Tibial artery (tissue), 4 donors: ENCODE measurements at regions not wholly inside any gene's neighbourhood (a gene's known extent, or its start where the extent isn't known, plus 50 kb on each side); places are given as distances from the start of the nearest gene placed in this dataset.
A peak's percentile ranks its signal among the peaks of the same experiment; 100 is the strongest.

Experiments
- DNase-seq, 2 donors: peaks; one replicate each; pipeline ENCODE4 v3.0.0-alpha.2; 2019
- H3K27ac ChIP-seq, 2 donors: fragments of 200-600 bp; sonication (generic) in 1 of 2; 1 replicate in 1 of 2; 2 replicates in 1 of 2; pipeline ENCODE4 v1.5.1; 2018 to 2019; ENCODE audit warnings: mild to moderate bottlenecking in 1 of 2
- H3K27me3 ChIP-seq, 2 donors: fragments of 200-600 bp; sonication (generic) in 1 of 2; one replicate each; pipeline versions ENCODE4 v1.5.1 to v1.6.0; 2016 to 2019
- H3K36me3 ChIP-seq, 3 donors: fragments of 200-600 bp; sonication (generic) in 2 of 3; one replicate each; pipeline ENCODE4 v1.5.1; 2016 to 2019; ENCODE audit warnings: mild to moderate bottlenecking in 2 of 3
- H3K4me1 ChIP-seq, 4 donors: fragments of 200-600 bp; sonication (generic) in 2 of 4; 1 replicate in 3 of 4; 2 replicates in 1 of 4; pipeline ENCODE4 v1.5.1; 2016 to 2019
- H3K4me3 ChIP-seq, 2 donors: fragments of 200-600 bp; sonication (generic) in 1 of 2; 1 replicate in 1 of 2; 2 replicates in 1 of 2; pipeline ENCODE4 v1.5.1; 2018 to 2019; ENCODE audit warnings: mild to moderate bottlenecking in 2 of 2
- H3K9me3 ChIP-seq, 3 donors: fragments of 200-600 bp; sonication (generic) in 1 of 3; one replicate each; pipeline ENCODE4 v1.5.1; 2016 to 2019
- intact Hi-C: fragments of 100-400 bp; cut with DNase I; formaldehyde crosslinking; loops from one replicate; pipeline ENCODE4 v1.15.0; 2023; ENCODE audit warnings: low total_unique reads
- TF ChIP-seq, protein P1 (sequence below), 2 experiments: fragments of 200-600 bp in 1 of 2; fragments of 450-650 bp in 1 of 2; IDR thresholded peaks; one replicate each; pipeline ENCODE4 v1.5.1; 2017 to 2019; ENCODE audit warnings: antibody characterized with exemption in 2 of 2, mild to moderate bottlenecking in 1 of 2, moderate library complexity in 1 of 2

DNA sequence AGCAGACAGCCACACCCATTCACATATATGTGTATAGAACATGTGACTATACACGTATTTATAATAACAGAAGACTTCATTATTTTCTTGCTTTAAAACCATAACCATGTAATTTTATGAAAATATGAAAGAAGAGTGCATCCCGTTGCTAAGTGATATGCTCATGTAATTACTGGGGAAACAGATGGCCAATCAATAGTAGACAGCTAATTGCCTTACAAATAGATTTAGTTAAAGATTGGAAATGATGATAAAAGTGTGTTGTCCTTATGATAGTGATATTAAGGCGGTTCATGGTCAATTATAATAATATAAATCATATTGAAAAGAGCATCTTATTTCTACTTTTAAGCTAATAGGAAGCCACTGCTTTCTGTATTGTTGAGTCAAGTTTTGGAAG lies 95.9 kb downstream of the RFC3 start:
- no peaks in the 10 kb centered on the region for H3K36me3 ChIP-seq
- H3K4me3 ChIP-seq = no peak overlapping the region
- intact Hi-C loops = no loop called here
- no peaks in the 10 kb centered on the region for H3K4me1 ChIP-seq
- no peaks in the 10 kb centered on the region for H3K9me3 ChIP-seq
- TF ChIP-seq, protein P1, sequence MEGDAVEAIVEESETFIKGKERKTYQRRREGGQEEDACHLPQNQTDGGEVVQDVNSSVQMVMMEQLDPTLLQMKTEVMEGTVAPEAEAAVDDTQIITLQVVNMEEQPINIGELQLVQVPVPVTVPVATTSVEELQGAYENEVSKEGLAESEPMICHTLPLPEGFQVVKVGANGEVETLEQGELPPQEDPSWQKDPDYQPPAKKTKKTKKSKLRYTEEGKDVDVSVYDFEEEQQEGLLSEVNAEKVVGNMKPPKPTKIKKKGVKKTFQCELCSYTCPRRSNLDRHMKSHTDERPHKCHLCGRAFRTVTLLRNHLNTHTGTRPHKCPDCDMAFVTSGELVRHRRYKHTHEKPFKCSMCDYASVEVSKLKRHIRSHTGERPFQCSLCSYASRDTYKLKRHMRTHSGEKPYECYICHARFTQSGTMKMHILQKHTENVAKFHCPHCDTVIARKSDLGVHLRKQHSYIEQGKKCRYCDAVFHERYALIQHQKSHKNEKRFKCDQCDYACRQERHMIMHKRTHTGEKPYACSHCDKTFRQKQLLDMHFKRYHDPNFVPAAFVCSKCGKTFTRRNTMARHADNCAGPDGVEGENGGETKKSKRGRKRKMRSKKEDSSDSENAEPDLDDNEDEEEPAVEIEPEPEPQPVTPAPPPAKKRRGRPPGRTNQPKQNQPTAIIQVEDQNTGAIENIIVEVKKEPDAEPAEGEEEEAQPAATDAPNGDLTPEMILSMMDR (IDR thresholded peaks at IDR 0.05) = no peak
- no peak overlapping the region for H3K27ac ChIP-seq
- no peaks in the 10 kb centered on the region for H3K27me3 ChIP-seq
- DNase-seq = no peak

GRCh38 chr13:33917190-33917589 lies 99.2 kb downstream of the RFC3 start:
- Histone ChIP-seq H3K27me3 (no peaks in the 10 kb centered on the region), H3K27ac (no peak overlapping the region), H3K4me1 (no peaks in the 10 kb centered on the region), H3K36me3 (no peaks in the 10 kb centered on the region), H3K4me3 (no peak overlapping the region), H3K9me3 (no peaks in the 10 kb centered on the region)
- no peak for DNase-seq
- TF ChIP-seq, protein P1 (IDR thresholded peaks at IDR 0.05) = no peak
- intact Hi-C loops = no loop called here

DNA sequence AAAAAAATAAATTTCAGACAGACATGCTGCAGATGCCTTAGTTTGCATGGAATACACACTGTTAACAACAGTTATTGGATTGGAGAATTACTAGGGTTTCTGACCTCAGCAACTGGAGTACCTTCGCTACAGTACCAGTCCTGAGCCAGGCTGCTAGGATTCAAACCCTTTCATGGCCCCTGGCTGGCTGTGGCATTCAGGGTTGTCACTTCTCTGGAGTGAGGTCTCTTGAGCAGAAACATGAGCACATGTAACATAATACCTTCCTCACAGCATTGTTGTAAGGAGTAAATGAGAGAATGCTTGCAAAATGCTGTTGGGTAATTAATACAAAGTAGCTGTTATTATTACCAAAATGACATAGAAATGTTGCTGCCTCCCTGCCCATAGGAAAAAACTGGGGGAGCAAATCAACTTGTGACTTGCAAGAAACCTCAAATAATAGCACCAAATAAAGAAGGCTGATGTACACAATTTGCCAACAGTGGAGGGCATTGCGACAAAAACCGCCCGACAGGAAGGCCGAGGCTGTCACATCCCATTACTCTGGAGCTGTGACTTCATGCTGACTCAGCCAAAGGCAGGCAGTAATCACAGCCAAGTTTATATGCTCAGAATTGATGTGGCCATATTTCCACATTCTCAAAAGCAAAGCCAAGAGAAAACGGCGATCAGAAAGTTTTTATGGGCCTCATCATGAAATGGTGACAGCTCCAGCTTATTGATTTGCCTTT lies 100.4 kb downstream of the RFC3 start:
- Histone ChIP-seq H3K4me3 (no peak overlapping the region), H3K9me3 (no peaks in the 10 kb centered on the region), H3K27ac (no peak overlapping the region), H3K36me3 (no peaks in the 10 kb centered on the region), H3K4me1 (no peaks in the 10 kb centered on the region), H3K27me3 (no peaks in the 10 kb centered on the region)
- no peak for DNase-seq
- TF ChIP-seq, protein P1 (IDR thresholded peaks at IDR 0.05) = no peak
- intact Hi-C loops = no loop called here

GRCh38 chr13:33919120-33919519 lies 101.2 kb downstream of the RFC3 start:
- Histone ChIP-seq H3K36me3 (no peaks in the 10 kb centered on the region), H3K27me3 (no peaks in the 10 kb centered on the region), H3K4me1 (no peaks in the 10 kb centered on the region), H3K4me3 (no peak overlapping the region), H3K9me3 (no peaks in the 10 kb centered on the region), H3K27ac (no peak overlapping the region)
- no peak for DNase-seq
- intact Hi-C loops = no loop called here
- TF ChIP-seq, protein P1 (IDR thresholded peaks at IDR 0.05) = no peak

DNA sequence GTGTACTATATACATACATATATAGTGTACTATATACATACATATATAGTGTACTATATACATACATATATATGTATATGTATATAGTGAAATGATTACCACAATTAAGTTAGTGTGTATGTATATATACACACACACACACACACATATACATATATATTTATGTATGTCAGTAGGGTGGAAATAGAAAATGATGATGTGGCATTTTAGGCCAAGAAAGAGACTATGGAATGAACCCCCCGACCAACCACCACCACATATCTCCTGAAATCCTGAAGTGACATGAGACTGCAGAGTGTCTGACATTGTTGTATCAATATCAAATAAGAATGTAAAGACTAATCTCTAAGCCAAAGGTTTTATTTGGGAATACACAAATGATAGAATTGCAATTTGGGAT lies 107.6 kb downstream of the RFC3 start:
- H3K27ac ChIP-seq = no peak overlapping the region
- H3K4me1 ChIP-seq = no peaks in the 10 kb centered on the region
- H3K36me3 ChIP-seq = no peaks in the 10 kb centered on the region
- no peak for DNase-seq
- no peaks in the 10 kb centered on the region for H3K27me3 ChIP-seq
- no peaks in the 10 kb centered on the region for H3K9me3 ChIP-seq
- TF ChIP-seq, protein P1 (IDR thresholded peaks at IDR 0.05) = no peak
- intact Hi-C loops = no loop called here
- no peak overlapping the region for H3K4me3 ChIP-seq

- no peaks in the 10 kb centered on the region for H3K4me1 ChIP-seq
- H3K9me3 ChIP-seq = no peaks in the 10 kb centered on the region
- no peak overlapping the region for H3K4me3 ChIP-seq
- DNase-seq = peak in 1 of 2 donors; percentile 31
- intact Hi-C loops = no loop called here
- no peaks in the 10 kb centered on the region for H3K27me3 ChIP-seq
- TF ChIP-seq, protein P1 (IDR thresholded peaks at IDR 0.05) = no peak
- no peak overlapping the region for H3K27ac ChIP-seq
- no peaks in the 10 kb centered on the region for H3K36me3 ChIP-seq
Measured at GRCh38 chr13:33927315-33927714, 109.4 kb downstream of the RFC3 start.
